SK-N-SH (cell line): ENCODE measurements at regions not wholly inside any gene's neighbourhood (a gene's known extent, or its start where the extent isn't known, plus 50 kb on each side); places are given as distances from the start of the nearest gene placed in this dataset.

Experiments used
- ELF1 ChIP-seq: IDR thresholded peaks from 2 replicates; pipeline ENCODE4 v1.4.0; 2012
- EZH2phosphoT487 ChIP-seq: fragments of 200-600 bp; sonication (generic); IDR thresholded peaks from 2 replicates; pipeline ENCODE4 v1.6.1; 2017; ENCODE audit warnings: low read depth, mixed run types, mild to moderate bottlenecking, antibody characterized with exemption, moderate library complexity, borderline replicate concordance
- GABPA ChIP-seq: IDR thresholded peaks from 2 replicates; pipeline ENCODE4 v1.4.0; 2012; ENCODE audit warnings: low read depth, mild to moderate bottlenecking
- JUND ChIP-seq: IDR thresholded peaks from 2 replicates; pipeline ENCODE4 v1.4.0; 2012
- POLR2AphosphoS5 ChIP-seq: IDR thresholded peaks from 2 replicates; pipeline ENCODE4 v1.6.1; 2012; ENCODE audit warnings: low read depth, low read length
- RAD21 ChIP-seq: IDR thresholded peaks from 2 replicates; pipeline ENCODE4 v1.6.1; 2012; ENCODE audit warnings: mild to moderate bottlenecking, low read length
- SMC3 ChIP-seq: IDR thresholded peaks from 2 replicates; pipeline ENCODE4 v1.6.1; 2012; ENCODE audit warnings: low read depth, low read length, improper control_type of control experiment
- TAF1 ChIP-seq: IDR thresholded peaks from 2 replicates; pipeline ENCODE4 v1.6.1; 2012; ENCODE audit warnings: low read depth, mild to moderate bottlenecking, low read length, moderate library complexity, borderline replicate concordance
- TCF12 ChIP-seq: IDR thresholded peaks from 2 replicates; pipeline ENCODE4 v1.4.0; 2012
- TEAD4 ChIP-seq: IDR thresholded peaks from 2 replicates; pipeline ENCODE4 v1.4.0; 2012; ENCODE audit warnings: mild to moderate bottlenecking, borderline replicate concordance; ENCODE audit not compliant: insufficient read depth
- TF ChIP-seq, protein P1 (sequence below): fragments of 200-600 bp; sonication (generic); IDR thresholded peaks from 2 replicates; pipeline ENCODE4 v1.6.1; 2017; ENCODE audit warnings: antibody characterized with exemption, mild to moderate bottlenecking, moderate library complexity
- TF ChIP-seq, protein P2 (sequence below): IDR thresholded peaks from 2 replicates; pipeline ENCODE4 v1.4.0; 2012; ENCODE audit warnings: low read depth
- TF ChIP-seq, protein P3 (sequence below): fragments of 150-350 bp; IDR thresholded peaks from 2 replicates; pipeline ENCODE4 v1.6.1; 2016; ENCODE audit warnings: mild to moderate bottlenecking, low read depth, low read length
- TF ChIP-seq, protein P4 (sequence below): IDR thresholded peaks from 2 replicates; pipeline ENCODE4 v1.6.1; 2012; ENCODE audit warnings: mild to moderate bottlenecking, low read depth, low read length, moderate library complexity

DNA sequence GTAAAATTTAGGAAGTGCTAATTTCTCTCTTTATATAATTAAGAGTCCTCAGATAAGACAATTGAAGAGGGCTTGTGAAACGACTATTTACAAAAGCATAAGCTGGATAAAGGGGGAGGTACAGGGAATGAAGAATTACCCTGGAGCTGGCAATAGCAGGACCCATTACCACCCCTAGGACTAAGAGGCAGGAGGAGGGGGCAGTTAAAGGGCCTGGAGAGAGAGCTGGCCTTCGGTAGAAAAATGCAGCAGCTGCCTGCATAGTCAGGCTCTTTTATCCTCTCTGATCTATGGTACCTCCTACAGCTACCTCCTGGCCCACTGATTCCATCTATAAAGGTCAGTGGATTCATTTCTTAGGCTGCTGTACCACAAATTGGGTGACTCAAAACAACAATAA lies 57.7 kb upstream of the TRPC3 start:
- TF ChIP-seq, protein P1, sequence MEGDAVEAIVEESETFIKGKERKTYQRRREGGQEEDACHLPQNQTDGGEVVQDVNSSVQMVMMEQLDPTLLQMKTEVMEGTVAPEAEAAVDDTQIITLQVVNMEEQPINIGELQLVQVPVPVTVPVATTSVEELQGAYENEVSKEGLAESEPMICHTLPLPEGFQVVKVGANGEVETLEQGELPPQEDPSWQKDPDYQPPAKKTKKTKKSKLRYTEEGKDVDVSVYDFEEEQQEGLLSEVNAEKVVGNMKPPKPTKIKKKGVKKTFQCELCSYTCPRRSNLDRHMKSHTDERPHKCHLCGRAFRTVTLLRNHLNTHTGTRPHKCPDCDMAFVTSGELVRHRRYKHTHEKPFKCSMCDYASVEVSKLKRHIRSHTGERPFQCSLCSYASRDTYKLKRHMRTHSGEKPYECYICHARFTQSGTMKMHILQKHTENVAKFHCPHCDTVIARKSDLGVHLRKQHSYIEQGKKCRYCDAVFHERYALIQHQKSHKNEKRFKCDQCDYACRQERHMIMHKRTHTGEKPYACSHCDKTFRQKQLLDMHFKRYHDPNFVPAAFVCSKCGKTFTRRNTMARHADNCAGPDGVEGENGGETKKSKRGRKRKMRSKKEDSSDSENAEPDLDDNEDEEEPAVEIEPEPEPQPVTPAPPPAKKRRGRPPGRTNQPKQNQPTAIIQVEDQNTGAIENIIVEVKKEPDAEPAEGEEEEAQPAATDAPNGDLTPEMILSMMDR = no peak
- TF ChIP-seq GABPA (no peak), RAD21 (no peak), TCF12 (no peak), TEAD4 (no peak), POLR2AphosphoS5 (no peak), TAF1 (no peak), JUND (no peak), ELF1 (no peak), EZH2phosphoT487 (no peak), SMC3 (no peak)
- TF ChIP-seq, protein P2, sequence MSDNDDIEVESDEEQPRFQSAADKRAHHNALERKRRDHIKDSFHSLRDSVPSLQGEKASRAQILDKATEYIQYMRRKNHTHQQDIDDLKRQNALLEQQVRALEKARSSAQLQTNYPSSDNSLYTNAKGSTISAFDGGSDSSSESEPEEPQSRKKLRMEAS = no peak
- TF ChIP-seq, protein P3, sequence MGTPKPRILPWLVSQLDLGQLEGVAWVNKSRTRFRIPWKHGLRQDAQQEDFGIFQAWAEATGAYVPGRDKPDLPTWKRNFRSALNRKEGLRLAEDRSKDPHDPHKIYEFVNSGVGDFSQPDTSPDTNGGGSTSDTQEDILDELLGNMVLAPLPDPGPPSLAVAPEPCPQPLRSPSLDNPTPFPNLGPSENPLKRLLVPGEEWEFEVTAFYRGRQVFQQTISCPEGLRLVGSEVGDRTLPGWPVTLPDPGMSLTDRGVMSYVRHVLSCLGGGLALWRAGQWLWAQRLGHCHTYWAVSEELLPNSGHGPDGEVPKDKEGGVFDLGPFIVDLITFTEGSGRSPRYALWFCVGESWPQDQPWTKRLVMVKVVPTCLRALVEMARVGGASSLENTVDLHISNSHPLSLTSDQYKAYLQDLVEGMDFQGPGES = no peak
- TF ChIP-seq, protein P4, sequence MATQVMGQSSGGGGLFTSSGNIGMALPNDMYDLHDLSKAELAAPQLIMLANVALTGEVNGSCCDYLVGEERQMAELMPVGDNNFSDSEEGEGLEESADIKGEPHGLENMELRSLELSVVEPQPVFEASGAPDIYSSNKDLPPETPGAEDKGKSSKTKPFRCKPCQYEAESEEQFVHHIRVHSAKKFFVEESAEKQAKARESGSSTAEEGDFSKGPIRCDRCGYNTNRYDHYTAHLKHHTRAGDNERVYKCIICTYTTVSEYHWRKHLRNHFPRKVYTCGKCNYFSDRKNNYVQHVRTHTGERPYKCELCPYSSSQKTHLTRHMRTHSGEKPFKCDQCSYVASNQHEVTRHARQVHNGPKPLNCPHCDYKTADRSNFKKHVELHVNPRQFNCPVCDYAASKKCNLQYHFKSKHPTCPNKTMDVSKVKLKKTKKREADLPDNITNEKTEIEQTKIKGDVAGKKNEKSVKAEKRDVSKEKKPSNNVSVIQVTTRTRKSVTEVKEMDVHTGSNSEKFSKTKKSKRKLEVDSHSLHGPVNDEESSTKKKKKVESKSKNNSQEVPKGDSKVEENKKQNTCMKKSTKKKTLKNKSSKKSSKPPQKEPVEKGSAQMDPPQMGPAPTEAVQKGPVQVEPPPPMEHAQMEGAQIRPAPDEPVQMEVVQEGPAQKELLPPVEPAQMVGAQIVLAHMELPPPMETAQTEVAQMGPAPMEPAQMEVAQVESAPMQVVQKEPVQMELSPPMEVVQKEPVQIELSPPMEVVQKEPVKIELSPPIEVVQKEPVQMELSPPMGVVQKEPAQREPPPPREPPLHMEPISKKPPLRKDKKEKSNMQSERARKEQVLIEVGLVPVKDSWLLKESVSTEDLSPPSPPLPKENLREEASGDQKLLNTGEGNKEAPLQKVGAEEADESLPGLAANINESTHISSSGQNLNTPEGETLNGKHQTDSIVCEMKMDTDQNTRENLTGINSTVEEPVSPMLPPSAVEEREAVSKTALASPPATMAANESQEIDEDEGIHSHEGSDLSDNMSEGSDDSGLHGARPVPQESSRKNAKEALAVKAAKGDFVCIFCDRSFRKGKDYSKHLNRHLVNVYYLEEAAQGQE = no peak
